Right atrium auricular region (tissue), 2 donors: ENCODE measurements at regions not wholly inside any gene's neighbourhood (a gene's known extent, or its start where the extent isn't known, plus 50 kb on each side); places are given as distances from the start of the nearest gene placed in this dataset.

Source experiments
- DNase-seq: peaks from one replicate; pipeline ENCODE4 v3.0.0-alpha.2; 2019; ENCODE audit warnings: low spot score
- H3K27ac ChIP-seq, 2 donors: fragments of 200-600 bp; sonication (generic); 1 replicate in 1 of 2; 2 replicates in 1 of 2; pipeline ENCODE4 v1.5.1; 2016 to 2019
- H3K27me3 ChIP-seq, 2 donors: fragments of 200-600 bp; sonication (generic); one replicate each; pipeline versions ENCODE4 v1.5.1 to v1.6.0; 2017 to 2019
- H3K36me3 ChIP-seq: fragments of 200-600 bp; sonication (generic); one replicate; pipeline ENCODE4 v1.5.1; 2016
- H3K4me1 ChIP-seq, 2 donors: fragments of 200-600 bp; sonication (generic); one replicate each; pipeline versions ENCODE4 v1.5.1 to v1.6.0; 2017 to 2019
- H3K4me3 ChIP-seq, 2 donors: fragments of 200-600 bp; sonication (generic); 1 replicate in 1 of 2; 2 replicates in 1 of 2; pipeline ENCODE4 v1.5.1; 2017 to 2019; ENCODE audit warnings: mild to moderate bottlenecking in 1 of 2, moderate library complexity in 1 of 2
- H3K9me3 ChIP-seq, 2 donors: fragments of 200-600 bp; sonication (generic); one replicate each; pipeline ENCODE4 v1.5.1; 2019
- TF ChIP-seq, protein P1 (sequence below), 2 donors: fragments of 200-600 bp; sonication (generic); IDR thresholded peaks; one replicate each; pipeline ENCODE4 v1.5.1; 2019; ENCODE audit warnings: antibody characterized with exemption in 2 of 2

DNA sequence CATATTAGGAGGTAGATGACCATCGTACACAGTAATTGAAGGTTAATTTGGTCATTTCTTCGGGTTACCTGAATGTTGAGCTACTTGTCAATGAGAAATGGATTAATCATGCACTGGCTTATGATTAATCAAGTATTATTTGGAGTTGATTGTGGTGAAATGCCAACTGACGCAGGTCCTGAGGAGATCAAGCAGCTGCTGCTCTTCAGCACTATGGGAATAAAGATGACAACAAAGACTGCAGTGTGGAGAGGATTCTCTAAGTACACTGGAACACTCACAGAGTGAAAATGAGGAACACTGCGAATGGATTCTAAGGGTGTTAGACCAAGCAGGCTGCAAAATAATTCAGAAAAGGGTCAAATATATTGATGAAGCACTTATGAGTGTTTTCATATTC lies 202.8 kb upstream of the DIO2 start:
- Histone ChIP-seq H3K4me3 (no peak overlapping the region), H3K9me3 (no peaks in the 10 kb centered on the region), H3K36me3 (no peaks in the 10 kb centered on the region), H3K27ac (no peak overlapping the region), H3K4me1 (no peaks in the 10 kb centered on the region), H3K27me3 (no peaks in the 10 kb centered on the region)
- TF ChIP-seq, protein P1, sequence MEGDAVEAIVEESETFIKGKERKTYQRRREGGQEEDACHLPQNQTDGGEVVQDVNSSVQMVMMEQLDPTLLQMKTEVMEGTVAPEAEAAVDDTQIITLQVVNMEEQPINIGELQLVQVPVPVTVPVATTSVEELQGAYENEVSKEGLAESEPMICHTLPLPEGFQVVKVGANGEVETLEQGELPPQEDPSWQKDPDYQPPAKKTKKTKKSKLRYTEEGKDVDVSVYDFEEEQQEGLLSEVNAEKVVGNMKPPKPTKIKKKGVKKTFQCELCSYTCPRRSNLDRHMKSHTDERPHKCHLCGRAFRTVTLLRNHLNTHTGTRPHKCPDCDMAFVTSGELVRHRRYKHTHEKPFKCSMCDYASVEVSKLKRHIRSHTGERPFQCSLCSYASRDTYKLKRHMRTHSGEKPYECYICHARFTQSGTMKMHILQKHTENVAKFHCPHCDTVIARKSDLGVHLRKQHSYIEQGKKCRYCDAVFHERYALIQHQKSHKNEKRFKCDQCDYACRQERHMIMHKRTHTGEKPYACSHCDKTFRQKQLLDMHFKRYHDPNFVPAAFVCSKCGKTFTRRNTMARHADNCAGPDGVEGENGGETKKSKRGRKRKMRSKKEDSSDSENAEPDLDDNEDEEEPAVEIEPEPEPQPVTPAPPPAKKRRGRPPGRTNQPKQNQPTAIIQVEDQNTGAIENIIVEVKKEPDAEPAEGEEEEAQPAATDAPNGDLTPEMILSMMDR (IDR thresholded peaks at IDR 0.05): no peak
- DNase-seq: no peak

DNA sequence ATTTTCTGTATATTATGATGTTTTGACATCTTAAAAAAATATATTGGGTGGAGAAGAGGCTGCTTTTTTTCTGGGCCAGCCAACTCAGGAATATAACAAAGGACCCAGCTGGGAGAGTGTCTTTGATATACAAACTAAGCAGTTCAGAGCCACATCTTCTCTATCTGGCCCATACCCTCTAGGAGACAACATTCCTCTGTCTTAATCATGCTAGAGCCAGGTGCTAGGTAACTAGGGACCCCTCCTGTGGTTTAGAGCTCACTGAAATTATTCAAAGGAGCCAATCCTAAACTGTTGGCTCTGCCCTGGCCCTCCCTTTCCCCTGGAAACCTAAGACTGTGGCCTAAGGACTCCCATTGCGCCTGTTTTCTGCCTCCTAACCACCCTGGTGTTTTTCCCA lies 193.1 kb upstream of the DIO2 start:
- H3K27ac ChIP-seq: no peak overlapping the region
- no peaks in the 10 kb centered on the region for H3K9me3 ChIP-seq
- TF ChIP-seq, protein P1 (IDR thresholded peaks at IDR 0.05): no peak
- H3K4me3 ChIP-seq: no peak overlapping the region
- no peaks in the 10 kb centered on the region for H3K27me3 ChIP-seq
- no peak for DNase-seq
- no peaks in the 10 kb centered on the region for H3K4me1 ChIP-seq
- H3K36me3 ChIP-seq: no peaks in the 10 kb centered on the region

DNA sequence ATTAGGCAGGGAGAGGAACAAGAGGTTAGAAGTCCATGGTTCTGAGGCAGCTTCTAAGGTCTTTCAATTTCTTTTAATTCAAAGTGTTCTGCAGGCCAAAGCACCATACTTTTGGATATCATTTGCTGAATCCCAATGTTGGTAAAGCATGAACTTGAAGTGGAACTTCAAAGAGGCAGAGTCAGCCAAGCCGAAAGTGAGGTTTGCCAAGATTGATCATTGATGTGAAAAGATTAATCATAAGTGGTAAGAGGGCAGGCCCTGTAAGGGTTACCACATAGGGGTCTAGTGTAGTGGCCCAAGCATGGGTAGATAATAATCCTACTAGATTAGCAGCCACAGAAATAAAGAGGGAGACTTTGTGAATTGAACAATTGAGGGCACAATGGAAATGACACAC lies 191.7 kb upstream of the DIO2 start:
- Histone ChIP-seq H3K27ac (no peak overlapping the region), H3K4me1 (no peaks in the 10 kb centered on the region), H3K4me3 (no peak overlapping the region), H3K27me3 (no peaks in the 10 kb centered on the region), H3K36me3 (no peaks in the 10 kb centered on the region), H3K9me3 (peaks cover 0 to 7% of the 10 kb centered on the region in 2 donors)
- DNase-seq: no peak
- TF ChIP-seq, protein P1 (IDR thresholded peaks at IDR 0.05): no peak

DNA sequence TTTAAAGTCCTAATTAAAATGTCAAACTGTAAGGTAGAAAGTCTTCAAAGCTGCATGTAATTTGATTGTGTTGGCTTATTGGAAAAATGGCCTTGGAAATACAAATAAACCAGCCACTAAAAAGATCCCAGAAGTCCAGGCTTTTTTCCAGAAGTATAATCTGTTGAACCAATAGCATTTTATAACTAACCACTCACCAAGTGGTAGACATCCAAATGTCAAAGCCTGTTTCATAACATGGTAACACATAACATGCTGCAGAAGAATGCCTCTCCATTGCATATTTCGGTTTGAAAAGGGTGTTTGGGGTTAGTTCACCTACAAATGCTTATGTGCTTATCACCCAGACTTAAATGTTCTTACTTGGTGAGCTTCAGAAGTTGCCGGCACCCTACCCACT lies 183.7 kb upstream of the DIO2 start:
- H3K4me3 ChIP-seq: no peak overlapping the region
- H3K27ac ChIP-seq: no peak overlapping the region
- no peak for DNase-seq
- H3K9me3 ChIP-seq: peaks cover 0 to 16% of the 10 kb centered on the region in 2 donors
- no peaks in the 10 kb centered on the region for H3K4me1 ChIP-seq
- H3K27me3 ChIP-seq: no peaks in the 10 kb centered on the region
- H3K36me3 ChIP-seq: no peaks in the 10 kb centered on the region
- TF ChIP-seq, protein P1 (IDR thresholded peaks at IDR 0.05): no peak

DNA sequence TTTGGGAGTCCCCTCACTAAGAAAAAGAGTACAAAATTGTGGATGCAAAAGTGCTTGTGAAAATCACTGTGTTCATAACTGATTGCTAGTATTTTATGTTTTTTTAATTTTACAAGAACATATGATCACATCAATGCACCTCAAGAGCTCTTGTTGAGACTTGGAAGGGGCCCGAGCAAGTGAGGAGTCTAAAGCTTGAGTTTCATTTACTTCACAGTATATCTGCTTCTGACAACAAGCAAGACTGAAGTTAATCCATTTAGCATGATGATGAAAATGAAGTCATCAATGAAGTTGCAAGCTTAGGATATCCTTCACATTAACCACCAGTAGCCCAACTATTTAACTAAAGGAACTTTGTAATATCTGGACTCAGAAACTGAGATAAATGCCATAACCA lies 182.5 kb upstream of the DIO2 start:
- no peak overlapping the region for H3K27ac ChIP-seq
- H3K27me3 ChIP-seq: no peaks in the 10 kb centered on the region
- DNase-seq: no peak
- TF ChIP-seq, protein P1 (IDR thresholded peaks at IDR 0.05): no peak
- H3K4me3 ChIP-seq: no peak overlapping the region
- peaks cover 0 to 16% of the 10 kb centered on the region in 2 donors for H3K9me3 ChIP-seq
- H3K4me1 ChIP-seq: no peaks in the 10 kb centered on the region
- no peaks in the 10 kb centered on the region for H3K36me3 ChIP-seq

DNA sequence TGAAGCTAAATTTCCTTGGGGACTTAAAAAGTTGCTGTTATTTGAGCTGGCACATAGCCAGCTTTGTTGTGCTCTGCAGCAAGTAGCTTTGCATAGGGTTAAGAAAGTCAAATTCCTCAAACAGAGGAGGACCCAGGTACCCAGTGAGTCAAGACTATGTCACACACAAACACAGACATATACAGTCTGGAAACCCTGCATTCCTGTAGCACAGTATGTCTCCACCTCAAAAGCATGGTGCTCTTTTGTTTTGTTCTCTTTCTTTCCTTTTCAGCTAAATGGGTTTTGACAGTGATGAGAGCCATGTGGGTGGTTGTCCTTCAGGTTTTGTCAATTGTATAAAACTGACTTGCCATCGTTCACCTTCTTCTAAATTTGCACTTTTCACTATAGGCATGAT lies 179.6 kb upstream of the DIO2 start:
- Histone ChIP-seq H3K9me3 (no peaks in the 10 kb centered on the region), H3K27ac (no peak overlapping the region), H3K4me3 (no peak overlapping the region), H3K4me1 (no peaks in the 10 kb centered on the region), H3K36me3 (no peaks in the 10 kb centered on the region), H3K27me3 (no peaks in the 10 kb centered on the region)
- TF ChIP-seq, protein P1 (IDR thresholded peaks at IDR 0.05): no peak
- DNase-seq: no peak
